HG03066 (cell line): ENCODE measurements at regions not wholly inside any gene's neighbourhood (a gene's known extent, or its start where the extent isn't known, plus 50 kb on each side); places are given as distances from the start of the nearest gene placed in this dataset.

ENCODE experiments used
- ATAC-seq: cut with Tn5 transposase; IDR thresholded peaks from one replicate; pipeline ENCODE4 v1.9.1; 2021; ENCODE audit warnings: low read depth; ENCODE audit not compliant: unreplicated experiment

DNA sequence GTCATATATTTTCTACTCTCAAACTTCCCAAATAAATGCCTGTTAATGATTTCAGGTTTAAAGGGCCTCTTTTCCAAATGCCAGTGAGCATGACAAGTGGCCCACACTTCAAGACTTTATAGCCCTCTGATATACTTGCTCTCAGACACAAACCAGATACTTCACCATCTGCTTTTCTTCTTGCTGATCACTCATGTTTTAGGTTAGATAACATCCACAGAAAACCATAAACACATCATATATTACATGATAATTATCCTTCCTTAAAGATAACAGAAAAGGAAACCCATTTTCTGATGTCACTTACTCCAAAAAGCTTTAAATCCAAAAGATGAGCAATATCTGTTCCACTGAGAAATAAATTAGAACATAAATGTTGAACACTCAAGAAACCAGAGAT, 723.5 kb downstream of the LTN1 start:
- no peak for ATAC-seq

DNA sequence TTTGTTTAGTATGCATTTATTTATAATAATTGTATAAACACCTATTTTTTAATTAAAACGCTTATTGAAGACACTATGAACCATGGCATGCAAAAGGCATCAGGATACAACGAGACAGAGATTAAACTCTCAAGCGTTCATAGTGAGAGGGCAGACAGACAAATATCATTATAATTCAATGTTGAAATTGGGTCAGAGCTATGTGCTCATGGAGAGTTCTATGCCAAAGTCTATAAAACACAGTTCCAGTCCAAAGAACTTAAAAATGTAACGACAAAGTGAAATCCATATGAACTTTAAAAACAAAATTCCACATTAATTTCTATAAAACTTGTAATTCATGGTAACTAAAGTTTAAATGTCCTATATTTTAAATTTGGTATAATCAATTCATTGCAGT, 724.0 kb downstream of the LTN1 start:
- no peak for ATAC-seq

DNA sequence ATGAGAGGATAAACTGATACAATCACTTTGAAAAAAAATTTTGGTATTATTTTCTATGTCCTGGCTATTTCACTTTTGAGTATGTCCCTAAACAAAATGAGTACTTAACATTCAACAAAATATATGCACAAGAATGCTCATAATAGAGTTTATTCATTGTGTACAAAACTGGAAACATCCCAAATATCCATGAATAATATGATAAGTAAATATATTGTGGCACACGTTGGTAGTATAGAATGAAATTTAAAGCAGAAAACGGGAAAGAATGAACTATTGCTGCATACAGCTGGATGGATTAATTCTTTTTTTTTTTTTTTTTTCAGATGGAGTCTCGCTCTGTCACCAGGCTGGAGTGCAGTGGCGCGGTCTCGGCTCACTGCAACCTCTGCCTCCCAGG, 725.2 kb downstream of the LTN1 start:
- no peak for ATAC-seq

DNA sequence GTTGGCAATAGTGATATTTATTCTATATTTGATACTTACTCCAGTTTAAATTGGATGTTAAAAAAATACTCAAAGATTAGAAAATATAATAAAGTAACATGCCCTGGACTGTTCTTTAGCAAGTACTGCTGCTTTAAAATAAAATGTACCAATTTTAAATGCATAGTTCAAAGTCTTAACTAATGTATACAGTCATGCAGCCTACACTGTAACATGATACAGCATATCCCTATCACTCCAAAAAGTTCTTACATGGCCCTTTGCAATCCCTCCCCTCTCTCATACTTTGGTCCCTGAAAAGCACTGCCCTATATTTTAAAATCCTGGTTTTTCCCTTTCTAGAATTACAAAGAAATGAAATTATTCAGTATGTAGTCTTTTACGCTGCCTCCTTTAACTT, 726.6 kb downstream of the LTN1 start:
- ATAC-seq: no peak

DNA sequence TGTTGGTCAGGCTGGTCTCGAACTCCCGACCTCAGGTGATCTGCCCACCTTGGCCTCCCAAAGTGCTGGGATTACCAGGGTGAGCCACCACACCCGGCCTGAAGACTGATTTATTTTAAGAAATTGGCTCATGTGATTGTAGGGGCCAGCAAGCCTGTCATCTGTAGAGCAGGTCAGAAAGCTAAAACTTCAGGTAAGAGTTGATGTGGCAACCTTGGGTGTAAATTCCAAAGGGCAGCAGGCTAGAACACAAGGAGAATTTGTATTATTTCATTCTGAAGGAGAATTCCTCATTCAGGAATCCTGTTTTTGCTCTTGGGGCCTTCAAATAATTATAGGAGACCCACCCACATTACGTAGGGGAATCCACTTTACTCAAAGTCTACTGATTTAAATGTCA, 728.7 kb downstream of the LTN1 start:
- ATAC-seq: no peak

DNA sequence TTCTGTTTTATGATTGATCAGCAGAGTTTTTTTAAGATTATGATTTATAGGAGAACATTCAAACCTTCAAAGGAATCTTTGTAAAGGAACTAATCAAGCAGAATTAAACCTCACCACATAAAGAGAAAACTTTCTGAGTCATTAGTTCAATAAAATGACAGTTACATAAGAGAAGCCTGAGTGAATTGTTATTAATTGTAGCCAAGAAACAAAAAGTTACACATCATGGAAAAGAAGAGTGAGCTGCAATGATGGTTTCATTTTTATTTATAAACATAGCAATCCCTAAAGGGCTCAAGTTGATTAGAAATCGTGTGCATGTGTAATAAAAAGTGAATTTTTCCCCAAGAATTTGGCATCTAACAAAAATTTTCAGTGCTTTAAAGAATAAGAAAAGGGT, 731.4 kb downstream of the LTN1 start:
- no peak for ATAC-seq

DNA sequence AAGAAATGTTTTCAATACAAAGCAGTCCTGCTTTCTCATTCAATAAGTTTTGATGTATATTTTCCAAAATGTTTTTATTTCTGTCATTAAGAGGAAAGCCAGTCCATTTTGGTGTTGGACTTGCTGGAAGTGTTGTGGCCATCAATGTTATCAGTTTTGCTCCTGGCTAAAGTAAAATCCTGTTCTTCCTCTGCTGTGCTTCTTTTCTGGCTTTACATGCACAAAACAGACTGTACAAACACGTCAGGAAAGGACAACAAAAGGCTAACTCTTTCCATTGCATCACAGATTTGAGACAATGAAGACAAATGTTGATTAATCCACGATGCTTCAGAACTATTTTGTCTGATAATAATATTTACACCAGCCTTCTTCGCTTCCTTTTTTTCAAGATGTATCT, 735.4 kb downstream of the LTN1 start:
- ATAC-seq: no peak

DNA sequence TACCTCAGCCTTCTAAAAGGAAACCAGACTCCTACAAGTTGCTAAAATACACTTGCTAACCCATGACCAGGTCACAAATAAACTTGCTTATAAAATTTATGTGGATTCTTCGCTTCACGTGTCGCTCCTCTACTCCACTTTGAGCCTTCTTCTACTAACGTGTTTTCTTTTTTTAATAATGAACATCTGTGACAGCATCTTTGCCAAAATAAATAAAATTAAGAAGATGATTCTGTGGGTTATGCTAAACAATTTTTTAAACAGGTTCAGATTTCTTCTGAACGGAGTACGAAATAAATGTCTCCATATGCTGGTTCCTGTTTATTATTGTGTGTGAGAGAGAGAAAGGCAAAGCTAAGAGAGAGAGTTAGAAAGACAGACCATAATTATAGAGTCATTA, 735.8 kb downstream of the LTN1 start:
- no peak for ATAC-seq

DNA sequence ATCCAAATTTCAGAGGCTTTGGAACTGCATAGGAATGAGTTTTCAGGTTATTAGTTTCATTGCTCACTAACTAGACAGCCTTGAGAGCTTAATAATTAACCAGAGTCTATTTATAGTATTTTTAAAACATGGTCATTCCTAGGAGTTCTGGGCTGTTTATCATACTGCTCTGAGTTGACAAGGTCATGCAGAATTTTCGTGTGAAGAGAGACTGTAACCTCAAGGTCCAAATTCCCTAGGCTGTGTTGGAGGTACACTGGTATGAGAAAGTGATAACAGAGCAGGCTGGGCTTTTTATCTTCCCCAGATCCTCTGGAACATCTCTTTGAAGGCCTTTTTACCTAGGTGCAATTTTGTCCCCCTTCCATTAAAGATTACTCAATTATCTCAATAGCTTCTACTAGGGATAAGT, 736.3 kb downstream of the LTN1 start:
- no peak for ATAC-seq

DNA sequence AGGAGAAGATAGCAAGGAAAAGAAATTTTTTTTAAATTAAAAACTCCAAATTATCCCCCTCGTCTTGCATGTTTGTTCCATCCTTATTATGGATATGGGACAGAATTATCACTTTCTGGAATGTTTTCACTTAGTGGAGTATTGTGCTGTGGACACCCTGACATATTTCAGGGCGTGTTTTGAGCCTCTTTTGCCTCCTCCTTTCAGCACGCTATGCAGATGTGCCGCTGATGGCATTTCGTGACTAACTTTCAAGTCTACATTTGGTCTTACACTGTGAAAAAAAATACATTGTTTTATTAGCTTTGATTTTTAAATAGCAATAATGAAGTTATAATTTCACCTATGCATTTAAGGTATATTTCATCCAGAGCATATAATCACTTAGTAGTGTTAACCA, 738.7 kb downstream of the LTN1 start:
- no peak for ATAC-seq

DNA sequence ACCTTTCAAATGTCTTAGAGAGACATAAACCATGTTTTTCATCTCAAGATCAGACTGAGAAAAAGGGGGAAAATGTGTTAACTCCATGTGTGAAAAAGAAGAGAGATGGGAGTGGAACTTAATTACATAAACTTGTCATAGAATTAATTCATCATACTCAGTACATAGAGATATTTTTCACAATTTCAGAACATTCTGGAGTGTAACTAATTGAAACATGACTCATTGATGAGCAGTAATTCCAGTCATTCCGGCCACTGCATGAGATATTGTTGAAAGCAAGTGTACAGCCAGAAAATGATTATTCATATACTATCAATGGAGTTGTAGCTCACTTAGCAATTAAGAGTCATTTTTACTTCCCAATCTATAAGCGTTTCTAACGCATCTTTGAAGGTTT, 739.3 kb downstream of the LTN1 start:
- no peak for ATAC-seq

DNA sequence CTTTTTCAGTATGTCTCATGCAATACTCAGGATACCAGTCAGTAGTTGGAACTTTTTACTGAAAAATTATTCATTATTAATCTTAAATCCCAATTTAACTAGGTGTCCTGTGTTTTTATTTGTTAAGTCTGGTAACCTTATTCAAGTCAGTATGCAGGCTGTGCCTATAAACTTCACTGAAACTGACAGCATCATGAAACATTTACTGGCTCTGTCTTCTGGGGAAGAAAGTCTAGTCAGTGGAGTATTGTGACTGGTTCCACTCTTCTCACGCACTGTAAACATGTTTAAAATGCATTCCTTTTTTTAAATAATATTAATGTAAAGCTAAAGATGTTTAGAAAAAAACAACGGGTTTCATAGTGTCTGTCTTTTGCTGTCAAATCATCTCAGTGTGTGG, 739.7 kb downstream of the LTN1 start:
- no peak for ATAC-seq

DNA sequence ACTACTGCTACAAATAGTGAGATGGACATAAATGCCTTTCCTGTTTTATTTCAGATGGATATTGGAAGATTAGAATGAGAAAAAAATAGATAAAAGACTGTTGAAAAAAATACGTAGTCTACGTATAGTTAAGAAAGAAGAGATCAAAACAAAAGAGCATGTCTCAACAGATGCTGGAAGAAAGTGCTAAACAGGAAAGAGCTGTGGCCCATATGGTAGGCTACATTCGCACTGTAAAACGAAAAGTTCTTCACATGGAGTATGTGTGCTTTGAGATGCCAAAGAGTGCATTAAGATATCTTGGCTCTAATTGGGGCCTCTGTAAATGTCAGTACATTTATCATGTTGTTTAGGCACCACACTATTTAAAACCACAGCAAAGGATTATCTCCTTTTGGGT, 741.7 kb downstream of the LTN1 start:
- no peak for ATAC-seq

DNA sequence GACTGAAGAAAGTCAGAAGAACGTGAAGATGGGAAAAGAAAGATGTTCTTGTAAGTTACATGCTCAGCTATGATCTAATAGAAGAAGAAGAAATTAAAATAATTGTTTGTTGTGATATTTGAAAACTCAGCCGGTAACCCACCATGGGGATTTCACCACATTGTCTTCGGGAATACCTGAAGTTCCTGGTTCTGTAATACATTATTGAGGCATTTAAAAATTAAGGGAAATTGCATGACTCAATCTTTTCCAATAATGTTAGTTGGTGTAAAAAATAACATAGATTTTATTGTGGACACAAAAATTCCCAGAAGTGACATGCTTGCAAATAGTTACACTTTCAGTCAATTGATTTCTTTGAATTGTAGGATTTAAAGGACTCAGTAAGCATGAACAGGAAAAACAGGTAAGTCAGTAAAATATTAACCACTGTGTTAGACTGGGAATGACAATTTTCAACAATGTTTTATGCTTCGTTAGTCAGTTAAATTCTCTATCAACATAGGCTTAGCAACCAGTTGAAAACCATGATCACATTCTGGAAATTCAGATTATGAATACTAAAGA, 745.1 kb downstream of the LTN1 start:
- ATAC-seq: no peak

DNA sequence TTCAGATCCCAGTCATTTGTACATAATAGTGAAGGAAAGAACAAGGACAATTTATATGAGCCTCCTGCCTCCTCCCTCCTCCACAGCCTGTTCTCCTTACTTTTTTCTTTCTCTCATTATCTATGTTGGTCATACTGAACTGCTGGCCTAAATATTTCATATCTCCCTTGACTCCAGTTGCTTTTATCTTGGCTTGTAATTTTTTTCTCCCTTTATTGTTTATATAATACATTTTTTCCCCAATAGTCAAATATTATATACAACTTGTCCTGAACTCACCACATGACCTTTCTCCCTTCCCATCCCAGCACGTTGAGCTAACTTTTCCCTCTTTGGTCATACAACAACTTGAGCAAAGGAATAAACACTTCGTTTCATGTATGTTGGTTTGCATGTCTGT, 752.1 kb downstream of the LTN1 start:
- no peak for ATAC-seq

DNA sequence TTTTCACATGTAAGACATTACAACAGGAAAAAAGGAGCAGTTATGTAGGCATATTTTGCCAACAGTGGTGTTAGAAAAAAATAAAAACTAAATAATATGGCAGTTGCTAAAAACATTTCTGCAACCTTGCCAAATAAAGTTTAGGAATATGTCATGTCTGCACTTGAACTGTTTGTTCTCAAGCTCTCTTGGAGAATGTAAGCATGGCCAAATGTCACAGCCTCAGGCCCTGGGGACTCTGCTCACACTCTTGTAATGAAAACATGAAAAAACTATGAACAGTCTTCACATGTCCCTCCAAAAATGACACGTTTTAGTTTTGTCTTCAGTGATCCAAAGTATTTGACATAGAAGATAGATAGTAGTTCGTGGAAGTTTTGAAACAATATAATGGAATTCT, 753.3 kb downstream of the LTN1 start:
- no peak for ATAC-seq

DNA sequence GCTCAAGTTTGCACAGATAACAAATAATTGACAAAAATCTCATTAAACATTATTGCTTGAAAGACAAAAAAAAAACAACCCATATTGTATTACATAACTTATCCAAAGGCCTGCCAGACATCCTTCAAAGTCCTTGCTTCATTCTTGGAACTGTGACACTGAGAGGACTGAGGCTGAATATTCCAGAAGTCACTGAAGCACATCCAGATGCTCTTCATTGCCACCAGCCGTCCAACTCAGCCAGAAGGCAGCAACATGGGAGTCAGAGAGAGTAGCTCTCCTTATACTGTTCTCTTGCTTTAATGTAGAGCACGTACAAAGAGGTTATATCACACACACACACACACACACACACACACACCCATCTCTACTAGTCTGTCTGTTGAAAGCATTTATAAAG, 755.0 kb downstream of the LTN1 start:
- no peak for ATAC-seq

DNA sequence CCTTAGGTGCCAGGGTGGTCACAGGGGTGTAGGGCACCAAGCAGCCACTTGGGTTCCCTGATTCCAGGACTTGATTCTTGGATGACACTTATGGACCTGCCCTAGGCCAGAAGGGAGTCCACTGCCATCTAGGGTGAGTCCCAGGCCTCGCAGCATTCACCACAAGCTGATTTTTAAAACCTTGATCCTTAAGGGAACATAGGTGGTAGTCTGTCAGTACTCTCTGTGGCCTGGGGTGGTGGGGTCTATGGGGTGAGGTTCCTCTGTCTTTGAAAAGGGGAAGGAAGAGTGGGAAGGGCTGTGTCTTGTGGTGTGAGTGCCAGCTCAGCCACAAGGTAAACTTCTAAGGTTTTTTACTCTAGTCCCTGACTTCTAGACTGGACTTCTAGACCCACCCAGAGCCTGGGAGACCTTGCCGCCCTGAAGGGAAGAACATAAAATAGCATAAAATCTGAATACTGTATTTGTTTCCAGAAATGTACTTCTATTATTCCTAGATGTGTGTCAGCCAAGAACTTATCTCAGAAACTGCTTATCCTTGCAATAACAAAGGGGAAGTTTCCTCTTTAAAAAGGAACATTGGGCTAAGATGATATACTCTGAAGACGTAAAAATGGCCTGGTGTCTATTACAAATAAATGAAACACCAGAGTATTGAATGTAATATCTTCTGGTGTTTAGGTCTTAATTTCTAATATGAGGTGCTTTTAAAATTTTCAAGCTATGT, 757.3 kb downstream of the LTN1 start:
- ATAC-seq: no peak

DNA sequence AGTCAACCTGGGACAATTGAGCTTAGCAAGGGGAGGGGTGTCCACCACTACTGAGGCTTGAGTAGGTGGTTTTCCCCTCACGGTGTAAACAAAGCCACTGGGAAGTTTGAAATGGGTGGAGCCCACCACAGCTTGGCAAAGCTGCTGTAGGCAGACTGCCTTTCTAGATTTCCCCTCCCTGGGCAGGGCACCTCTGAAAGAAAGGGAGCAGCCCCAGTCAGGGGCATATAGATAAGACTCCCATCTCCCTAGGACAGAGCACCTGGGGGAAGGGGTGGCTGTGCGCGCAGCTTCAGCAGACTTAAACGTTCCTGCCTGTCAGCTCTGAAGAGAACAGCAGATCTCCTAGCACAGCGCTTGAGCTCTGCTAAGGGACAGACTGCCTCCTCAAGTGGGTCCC, 758.4 kb downstream of the LTN1 start:
- ATAC-seq: no peak

DNA sequence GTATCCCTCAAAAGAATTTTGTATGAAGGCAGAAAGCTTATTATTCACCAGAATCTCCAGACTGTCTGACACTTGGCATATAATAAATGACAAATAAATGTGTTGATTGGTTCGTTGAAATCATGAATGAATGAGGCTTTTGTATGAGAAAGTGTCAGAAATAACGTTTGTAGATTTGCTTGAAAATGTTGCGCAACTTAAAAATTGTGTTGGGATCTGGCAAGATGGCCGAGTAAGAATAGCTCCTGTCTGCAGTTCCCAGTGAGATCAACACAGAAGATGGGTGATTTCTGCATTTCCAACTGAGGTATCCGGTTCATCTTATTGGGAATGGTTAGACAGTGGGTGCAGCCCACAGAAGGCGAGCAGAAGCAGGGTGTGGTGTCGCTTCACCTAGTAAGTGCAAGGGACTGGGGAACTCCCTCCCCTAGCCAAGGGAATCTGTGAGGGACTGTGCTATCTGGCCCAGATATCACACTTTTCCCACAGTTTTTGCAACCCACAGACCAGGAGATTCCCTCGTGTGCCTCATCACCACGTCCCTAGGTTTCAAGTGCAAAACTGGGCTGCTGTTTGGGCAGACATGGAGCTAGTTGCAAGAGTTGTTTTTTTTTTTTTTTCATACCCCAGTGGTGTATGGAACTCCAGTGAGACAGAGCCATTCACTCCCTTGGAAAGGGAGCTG, 759.0 kb downstream of the LTN1 start:
- no peak for ATAC-seq

DNA sequence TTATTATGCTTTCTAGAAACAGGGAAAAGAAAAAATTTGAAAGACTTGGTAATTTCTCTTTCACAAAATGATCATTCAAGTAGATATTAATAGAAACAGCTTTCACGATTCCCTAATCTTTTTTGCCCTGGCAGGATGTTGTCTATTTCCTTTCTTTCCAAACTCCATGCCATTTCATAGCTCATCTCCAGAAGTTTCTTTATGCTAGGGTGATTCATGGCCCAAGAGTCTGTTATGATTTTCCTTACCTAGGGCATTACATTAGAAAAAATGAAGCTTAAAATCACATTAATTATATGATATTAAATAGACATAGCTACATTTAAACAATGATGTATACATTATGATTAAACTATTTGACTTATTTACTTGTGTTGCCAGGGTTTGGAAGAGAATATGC, 762.1 kb downstream of the LTN1 start:
- ATAC-seq: no peak

DNA sequence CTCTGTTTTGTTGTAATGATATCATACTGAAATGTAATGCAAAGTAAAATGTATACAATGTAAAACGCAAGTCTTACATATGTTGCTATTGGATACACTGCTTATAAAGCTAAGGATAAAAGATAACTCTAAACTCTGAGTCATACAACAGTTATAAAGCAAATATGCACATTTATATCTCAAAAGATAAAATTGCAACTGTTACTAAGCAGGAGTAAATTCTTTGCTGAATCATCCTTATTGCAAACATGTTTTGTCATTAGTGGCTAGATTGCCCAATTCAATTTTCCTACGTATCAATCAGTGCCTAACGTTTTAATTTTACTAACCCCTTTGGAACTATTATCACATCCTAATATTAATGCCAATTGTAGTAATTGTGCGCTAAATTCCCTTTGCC, 762.9 kb downstream of the LTN1 start:
- no peak for ATAC-seq
